IMR-90 (cell line): ENCODE measurements at regions not wholly inside any gene's neighbourhood (a gene's known extent, or its start where the extent isn't known, plus 50 kb on each side); places are given as distances from the start of the nearest gene placed in this dataset.

Source experiments
- ATAC-seq: fragments of 200-7000 bp; cut with Tn5 transposase; 2 replicates; pipeline ENCODE4 v1.9.1; 2020; ENCODE audit warnings: low read depth, mild to moderate bottlenecking, moderate library complexity
- BruUV-seq: library from RNA; stranded (reverse); fragments of 400-500 nt; replicated peaks from 2 replicates; lab custom pipeline; 2021; lab: Mats Ljungman, UMichigan
- CTCF ChIA-PET: fragments of 300-600 bp; formaldehyde crosslinking; extraction: SDS; loops from one replicate; lab custom pipeline; 2021; ENCODE audit warnings: antibody characterized with exemption; lab: Yijun Ruan, JAX
- POLR2A ChIA-PET: fragments of 300-600 bp; sonication (Branson Sonifier 250); formaldehyde crosslinking; loops from one replicate; lab custom pipeline; 2022; ENCODE audit warnings: antibody characterized with exemption; ENCODE audit not compliant: unreplicated experiment; lab: Charles Lee
- DNase-seq: peaks from one replicate; pipeline ENCODE4 v3.0.0; 2013
- H2AFZ ChIP-seq: replicated peaks from 2 replicates; pipeline ENCODE3; 2013; ENCODE audit warnings: low read length, mild to moderate bottlenecking; ENCODE audit not compliant: poor library complexity
- H2AK5ac ChIP-seq: 2 replicates; pipeline ENCODE4 v1.6.1; 2013; ENCODE audit warnings: low read depth, low read length, inconsistent platforms
- H2AK9ac ChIP-seq: replicated peaks from 2 replicates; pipeline ENCODE3; 2013; ENCODE audit warnings: mild to moderate bottlenecking, low read depth, low read length, moderate library complexity; ENCODE audit not compliant: poor library complexity
- H2BK120ac ChIP-seq: 2 replicates; pipeline ENCODE4 v1.6.1; 2013; ENCODE audit warnings: low read depth, low read length, inconsistent platforms
- H2BK15ac ChIP-seq: 3 replicates; pipeline ENCODE4 v1.6.1; 2013; ENCODE audit warnings: low read depth, low read length, inconsistent platforms
- H2BK20ac ChIP-seq: 2 replicates; pipeline ENCODE4 v1.6.1; 2013; ENCODE audit warnings: low read depth, mild to moderate bottlenecking, inconsistent platforms, low read length, moderate library complexity
- H2BK5ac ChIP-seq: 2 replicates; pipeline ENCODE4 v1.6.1; 2013; ENCODE audit warnings: mild to moderate bottlenecking, low read depth, low read length, inconsistent platforms; ENCODE audit not compliant: poor library complexity, severe bottlenecking
- H3K14ac ChIP-seq: replicated peaks from 2 replicates; pipeline ENCODE4 v1.6.1; 2013; ENCODE audit warnings: low read depth, low read length, inconsistent platforms
- H3K18ac ChIP-seq: 2 replicates; pipeline ENCODE4 v1.6.1; 2013; ENCODE audit warnings: low read depth, low read length, control low read depth
- H3K23ac ChIP-seq: 2 replicates; pipeline ENCODE4 v1.6.1; 2013; ENCODE audit warnings: low read depth, low read length, inconsistent platforms
- H3K27ac ChIP-seq: 2 replicates; pipeline ENCODE4 v1.5.1; 2013; ENCODE audit warnings: mild to moderate bottlenecking, control low read depth, low read length; ENCODE audit not compliant: insufficient read depth
- H3K27me3 ChIP-seq: 2 replicates; pipeline ENCODE4 v1.6.1; 2013; ENCODE audit warnings: low read length; ENCODE audit not compliant: control insufficient read depth, insufficient read depth
- H3K36me3 ChIP-seq: 2 replicates; pipeline ENCODE4 v1.6.1; 2013; ENCODE audit warnings: low read length, mixed read lengths; ENCODE audit not compliant: control insufficient read depth, insufficient read depth
- H3K4ac ChIP-seq: 2 replicates; pipeline ENCODE4 v1.6.1; 2013; ENCODE audit warnings: low read depth, low read length, inconsistent platforms
- H3K4me1 ChIP-seq: 2 replicates; pipeline ENCODE4 v1.6.1; 2013; ENCODE audit warnings: low read length, mixed read lengths; ENCODE audit not compliant: control insufficient read depth, insufficient read depth
- H3K4me2 ChIP-seq: 2 replicates; pipeline ENCODE4 v1.6.1; 2013; ENCODE audit warnings: low read depth, mild to moderate bottlenecking, control low read depth, low read length, moderate library complexity
- H3K4me3 ChIP-seq: 2 replicates; pipeline ENCODE4 v1.5.1; 2013; ENCODE audit warnings: low read depth, mild to moderate bottlenecking, control low read depth, low read length, moderate library complexity; ENCODE audit not compliant: insufficient read depth
- H3K56ac ChIP-seq: 2 replicates; pipeline ENCODE4 v1.6.1; 2013; ENCODE audit warnings: low read length, inconsistent platforms; ENCODE audit not compliant: insufficient read depth; ENCODE audit errors: extremely low read depth
- H3K79me1 ChIP-seq, 2 experiments: 2 replicates each; pipeline ENCODE4 v1.6.1; 2013; ENCODE audit warnings: low read length in 2 of 2, inconsistent platforms in 1 of 2, low read depth in 1 of 2
- H3K9ac ChIP-seq: 2 replicates; pipeline ENCODE4 v1.6.1; 2013; ENCODE audit warnings: low read depth, low read length, control low read depth
- H3K9me1 ChIP-seq: 2 replicates; pipeline ENCODE4 v1.6.1; 2013; ENCODE audit warnings: low read length, inconsistent platforms; ENCODE audit not compliant: insufficient read depth
- H3K9me3 ChIP-seq: 2 replicates; pipeline ENCODE4 v1.6.1; 2013; ENCODE audit warnings: low read length; ENCODE audit not compliant: control insufficient read depth, insufficient read depth
- H4K20me1 ChIP-seq: 2 replicates; pipeline ENCODE4 v1.6.1; 2013; ENCODE audit warnings: low read length, inconsistent platforms; ENCODE audit not compliant: insufficient read depth
- H4K5ac ChIP-seq: 2 replicates; pipeline ENCODE4 v1.6.1; 2013; ENCODE audit warnings: mild to moderate bottlenecking, low read depth, low read length, control low read depth
- H4K8ac ChIP-seq, 2 experiments: 2 replicates each; pipeline ENCODE4 v1.6.1; 2013; ENCODE audit warnings: low read depth in 2 of 2, low read length in 2 of 2, control low read depth in 1 of 2, inconsistent platforms in 1 of 2
- H4K91ac ChIP-seq: 2 replicates; pipeline ENCODE4 v1.6.1; 2013; ENCODE audit warnings: low read depth, low read length, inconsistent platforms; ENCODE audit not compliant: insufficient read depth
- BHLHE40 ChIP-seq: fragments of 150-350 bp; IDR thresholded peaks from 2 replicates; pipeline ENCODE4 v1.6.1; 2016; ENCODE audit warnings: mild to moderate bottlenecking, low read depth, low read length
- CEBPB ChIP-seq: IDR thresholded peaks from 2 replicates; pipeline ENCODE4 v1.6.1; 2012; ENCODE audit warnings: low read depth, low read length, improper control_type of control experiment
- CHD1 ChIP-seq: IDR thresholded peaks from 2 replicates; pipeline ENCODE4 v1.6.1; 2012; ENCODE audit warnings: low read depth, low read length, improper control_type of control experiment
- FOS ChIP-seq: fragments of 150-350 bp; IDR thresholded peaks from 2 replicates; pipeline ENCODE4 v1.6.1; 2016; ENCODE audit warnings: low read depth, low read length
- MAFK ChIP-seq: IDR thresholded peaks from 2 replicates; pipeline ENCODE4 v1.6.1; 2012; ENCODE audit warnings: low read depth, low read length, improper control_type of control experiment
- NFE2L2 ChIP-seq: fragments of 150-350 bp; IDR thresholded peaks from 2 replicates; pipeline ENCODE4 v1.6.1; 2016; ENCODE audit warnings: low read depth, mild to moderate bottlenecking, low read length
- POLR2A ChIP-seq: IDR thresholded peaks from 2 replicates; pipeline ENCODE4 v1.6.1; 2012; ENCODE audit warnings: mild to moderate bottlenecking, low read depth, low read length
- RAD21 ChIP-seq: IDR thresholded peaks from 2 replicates; pipeline ENCODE4 v1.6.1; 2012; ENCODE audit warnings: low read length, improper control_type of control experiment
- RCOR1 ChIP-seq: IDR thresholded peaks from 2 replicates; pipeline ENCODE4 v1.6.1; 2012; ENCODE audit warnings: mild to moderate bottlenecking, low read length, improper control_type of control experiment; ENCODE audit not compliant: insufficient replicate concordance
- RFX5 ChIP-seq: IDR thresholded peaks from 2 replicates; pipeline ENCODE4 v1.8.0; 2012; ENCODE audit warnings: low read depth, mild to moderate bottlenecking, low read length, moderate library complexity
- SMC3 ChIP-seq: fragments of 150-350 bp; IDR thresholded peaks from 2 replicates; pipeline ENCODE4 v1.6.1; 2016; ENCODE audit warnings: low read depth, mild to moderate bottlenecking, antibody characterized with exemption, low read length, moderate library complexity
- WGBS, 2 experiments: methylation state at CpG; one replicate each; pipeline versions ENCODE4 v1.1.5 to v1.1.7; 2013; ENCODE audit warnings: missing lambda C conversion rate in 2 of 2; ENCODE audit not compliant: insufficient read length in 1 of 2; ENCODE audit errors: extremely low coverage in 2 of 2; 5-methylcytosine and 5-hydroxymethylcytosine counted together
- dilution Hi-C: fragments of 300-500 bp; cut with HindIII; formaldehyde crosslinking; loops from one replicate; pipeline ENCODE4 v1.14.3; 2018; ENCODE audit warnings: low sequenced_read_pairs; ENCODE audit not compliant: unreplicated experiment
- in situ Hi-C: fragments of 300-500 bp; cut with MboI; formaldehyde crosslinking; loops from 3 replicates; pipeline ENCODE4 v1.14.3; 2019; ENCODE audit warnings: low sequenced_read_pairs, inconsistent platforms, mixed read lengths
- intact Hi-C: fragments of 100-400 bp; cut with micrococcal nuclease; formaldehyde crosslinking; loops from 2 replicates; pipeline ENCODE4 v1.10.0; 2022
- TF ChIP-seq, protein P1 (sequence below): fragments of 150-350 bp; IDR thresholded peaks from 2 replicates; pipeline ENCODE4 v1.6.1; 2016; ENCODE audit warnings: low read depth, mild to moderate bottlenecking, low read length, moderate library complexity, borderline replicate concordance
- TF ChIP-seq, protein P2 (sequence below): conservative IDR thresholded peaks from 2 replicates; pipeline ENCODE4 v1.5.1; 2012; ENCODE audit warnings: mild to moderate bottlenecking, low read depth, low read length, improper control_type of control experiment

- DNase-seq (no peak), ATAC-seq (no peak)
- intact Hi-C loops (no loop called here), dilution Hi-C loops (no loop called here), in situ Hi-C loops (no loop called here)
- ChIA-PET CTCF (no interaction called here), POLR2A (no interaction called here)
- Histone ChIP-seq H3K18ac (no peak overlapping the region), H2BK15ac (no peak overlapping the region), H3K9ac (no peak overlapping the region), H4K91ac (no peak overlapping the region), H3K27ac (no peak overlapping the region), H3K36me3 (no peaks in the 10 kb centered on the region), H3K56ac (no peak overlapping the region), H4K20me1 (no peaks in the 10 kb centered on the region), H3K4me3 (no peak overlapping the region), H2AK9ac (no peak overlapping the region), H3K4me2 (no peak overlapping the region), H3K4ac (no peak overlapping the region), H2AK5ac (no peak overlapping the region), H3K79me1 (no peaks in the 10 kb centered on the region), H3K9me3 (peaks cover 2% of the 10 kb centered on the region), H3K4me1 (no peaks in the 10 kb centered on the region), H3K27me3 (no peaks in the 10 kb centered on the region), H2BK120ac (no peak overlapping the region), H4K5ac (no peak overlapping the region), H2BK5ac (no peak overlapping the region), H2BK20ac (no peak overlapping the region), H3K9me1 (no peaks in the 10 kb centered on the region), H3K23ac (no peak overlapping the region), H3K14ac (no peak overlapping the region), H4K8ac (no peak overlapping the region), H2AFZ (no peak overlapping the region)
- no TSS peak for BruUV-seq
- no CpG with 5 or more reads among the region's 2 CpGs for WGBS, 2 experiments
- TF ChIP-seq NFE2L2 (no peak), CEBPB (no peak), RAD21 (no peak), SMC3 (no peak), MAFK (no peak), POLR2A (no peak), CHD1 (no peak), BHLHE40 (no peak), RFX5 (no peak), FOS (no peak), RCOR1 (no peak)
- TF ChIP-seq, protein P1, sequence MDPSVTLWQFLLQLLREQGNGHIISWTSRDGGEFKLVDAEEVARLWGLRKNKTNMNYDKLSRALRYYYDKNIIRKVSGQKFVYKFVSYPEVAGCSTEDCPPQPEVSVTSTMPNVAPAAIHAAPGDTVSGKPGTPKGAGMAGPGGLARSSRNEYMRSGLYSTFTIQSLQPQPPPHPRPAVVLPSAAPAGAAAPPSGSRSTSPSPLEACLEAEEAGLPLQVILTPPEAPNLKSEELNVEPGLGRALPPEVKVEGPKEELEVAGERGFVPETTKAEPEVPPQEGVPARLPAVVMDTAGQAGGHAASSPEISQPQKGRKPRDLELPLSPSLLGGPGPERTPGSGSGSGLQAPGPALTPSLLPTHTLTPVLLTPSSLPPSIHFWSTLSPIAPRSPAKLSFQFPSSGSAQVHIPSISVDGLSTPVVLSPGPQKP, result no peak
- TF ChIP-seq, protein P2, sequence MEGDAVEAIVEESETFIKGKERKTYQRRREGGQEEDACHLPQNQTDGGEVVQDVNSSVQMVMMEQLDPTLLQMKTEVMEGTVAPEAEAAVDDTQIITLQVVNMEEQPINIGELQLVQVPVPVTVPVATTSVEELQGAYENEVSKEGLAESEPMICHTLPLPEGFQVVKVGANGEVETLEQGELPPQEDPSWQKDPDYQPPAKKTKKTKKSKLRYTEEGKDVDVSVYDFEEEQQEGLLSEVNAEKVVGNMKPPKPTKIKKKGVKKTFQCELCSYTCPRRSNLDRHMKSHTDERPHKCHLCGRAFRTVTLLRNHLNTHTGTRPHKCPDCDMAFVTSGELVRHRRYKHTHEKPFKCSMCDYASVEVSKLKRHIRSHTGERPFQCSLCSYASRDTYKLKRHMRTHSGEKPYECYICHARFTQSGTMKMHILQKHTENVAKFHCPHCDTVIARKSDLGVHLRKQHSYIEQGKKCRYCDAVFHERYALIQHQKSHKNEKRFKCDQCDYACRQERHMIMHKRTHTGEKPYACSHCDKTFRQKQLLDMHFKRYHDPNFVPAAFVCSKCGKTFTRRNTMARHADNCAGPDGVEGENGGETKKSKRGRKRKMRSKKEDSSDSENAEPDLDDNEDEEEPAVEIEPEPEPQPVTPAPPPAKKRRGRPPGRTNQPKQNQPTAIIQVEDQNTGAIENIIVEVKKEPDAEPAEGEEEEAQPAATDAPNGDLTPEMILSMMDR, result no peak
These were observed 338.0 kb upstream of the KIAA1217 start for GRCh38 chr10:23870651-23871610.
